Stimulated activated CD4-positive, alpha-beta T cell treated with anti-CD3 and anti-CD28 coated beads, Interleukin-4, amount 100 ng/mL, for 24 hours (primary cell): ENCODE measurements at regions not wholly inside any gene's neighbourhood (a gene's known extent, or its start where the extent isn't known, plus 50 kb on each side); places are given as distances from the start of the nearest gene placed in this dataset.
"Not testable (repeated sequence)": the region's sequence is repeated elsewhere in the genome, so short reads cannot be mapped to it uniquely, and the experiment has no call there.

Experiments used
- DNase-seq: peaks from one replicate; pipeline ENCODE4 v3.0.0-alpha.2; 2020

- no peak for DNase-seq
Measured at GRCh38 chr10:131569851-131570715, 258.6 kb upstream of the TCERG1L start.

- no peak for DNase-seq
Measured at GRCh38 chr10:131570716-131571307, 259.3 kb upstream of the TCERG1L start.

DNA sequence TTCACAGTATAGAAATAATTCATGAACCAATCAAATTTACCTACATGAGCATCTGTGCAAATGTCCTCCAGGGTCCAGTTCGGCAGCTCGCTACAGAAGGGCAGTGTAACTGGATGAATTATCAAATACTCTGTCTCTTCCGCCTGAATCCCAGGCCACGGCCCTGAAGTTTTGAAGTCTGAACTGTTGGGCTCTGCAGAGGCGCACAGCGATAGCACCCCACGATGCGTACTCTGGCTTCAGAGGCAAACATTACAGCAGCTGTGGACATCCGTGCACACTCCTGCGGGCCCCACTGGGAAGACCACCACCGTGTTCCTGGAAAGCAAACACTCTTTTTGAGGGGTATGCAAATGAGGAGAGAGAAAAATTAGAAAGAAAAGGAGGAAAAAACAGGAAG lies 259.8 kb upstream of the TCERG1L start:
- no peak for DNase-seq

DNA sequence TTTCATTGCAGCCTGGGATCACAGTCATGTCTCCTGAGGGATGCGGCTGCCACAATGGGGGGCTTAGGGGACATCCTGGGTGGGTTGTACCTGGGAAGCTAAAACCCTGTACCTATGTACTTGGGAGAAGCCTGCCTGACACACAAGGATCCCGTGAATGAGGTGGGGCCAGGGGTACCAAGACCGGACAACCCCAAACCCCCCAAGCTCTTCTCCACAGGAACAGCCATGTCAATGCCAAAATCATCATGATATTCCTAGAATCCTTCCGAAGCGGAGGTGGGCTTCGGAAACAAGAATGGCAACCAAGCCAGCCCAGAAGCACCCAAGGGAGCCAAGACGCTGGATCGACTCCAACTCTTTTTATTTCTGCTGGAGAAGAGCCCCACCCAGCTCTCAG lies 260.3 kb upstream of the TCERG1L start:
- DNase-seq: no peak

- DNase-seq: no peak
Measured at GRCh38 chr10:131573256-131573655, 261.7 kb upstream of the TCERG1L start.

GRCh38 chr10:131573707-131574106 lies 262.2 kb upstream of the TCERG1L start:
- DNase-seq: no peak

- DNase-seq: no peak
Measured at GRCh38 chr10:131574363-131574706, 262.8 kb upstream of the TCERG1L start.

DNA sequence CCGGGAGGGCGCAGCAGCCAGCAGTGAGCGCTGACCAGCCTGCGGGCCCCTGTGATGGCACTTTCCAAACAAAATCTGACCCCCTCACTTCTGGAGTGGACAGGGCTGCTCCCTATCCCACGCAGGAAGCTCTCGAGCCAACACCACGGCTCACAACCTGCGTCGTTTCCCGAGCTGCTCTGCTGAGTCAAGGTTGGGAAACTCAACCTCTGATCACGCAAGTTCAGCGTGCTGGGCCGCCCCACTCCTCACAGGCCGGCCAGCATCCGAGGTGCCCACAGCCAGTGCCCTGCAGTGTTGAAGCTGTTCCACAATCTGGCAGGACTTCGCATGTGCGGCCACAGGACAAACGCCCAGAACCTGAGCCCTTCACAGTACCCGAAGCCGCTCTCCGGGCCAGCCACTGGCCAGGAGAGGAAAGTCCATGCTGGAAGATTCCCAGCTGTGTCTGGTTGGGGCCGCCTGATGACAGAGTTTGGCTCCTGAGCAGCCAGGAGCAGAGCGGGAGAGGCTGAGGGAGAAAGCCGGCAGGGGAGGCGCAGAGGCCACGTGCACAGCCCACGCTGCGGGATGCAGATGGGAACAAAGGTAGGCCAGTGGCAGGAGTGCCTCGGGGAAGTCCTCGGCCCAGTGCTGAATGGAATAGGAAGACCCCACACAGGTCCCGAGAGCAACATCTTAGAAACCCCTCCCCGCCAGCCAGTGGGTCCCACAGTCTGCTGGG lies 263.3 kb upstream of the TCERG1L start:
- DNase-seq: no peak

- no peak for DNase-seq
Measured at GRCh38 chr10:131575877-131576276, 264.4 kb upstream of the TCERG1L start.

DNA sequence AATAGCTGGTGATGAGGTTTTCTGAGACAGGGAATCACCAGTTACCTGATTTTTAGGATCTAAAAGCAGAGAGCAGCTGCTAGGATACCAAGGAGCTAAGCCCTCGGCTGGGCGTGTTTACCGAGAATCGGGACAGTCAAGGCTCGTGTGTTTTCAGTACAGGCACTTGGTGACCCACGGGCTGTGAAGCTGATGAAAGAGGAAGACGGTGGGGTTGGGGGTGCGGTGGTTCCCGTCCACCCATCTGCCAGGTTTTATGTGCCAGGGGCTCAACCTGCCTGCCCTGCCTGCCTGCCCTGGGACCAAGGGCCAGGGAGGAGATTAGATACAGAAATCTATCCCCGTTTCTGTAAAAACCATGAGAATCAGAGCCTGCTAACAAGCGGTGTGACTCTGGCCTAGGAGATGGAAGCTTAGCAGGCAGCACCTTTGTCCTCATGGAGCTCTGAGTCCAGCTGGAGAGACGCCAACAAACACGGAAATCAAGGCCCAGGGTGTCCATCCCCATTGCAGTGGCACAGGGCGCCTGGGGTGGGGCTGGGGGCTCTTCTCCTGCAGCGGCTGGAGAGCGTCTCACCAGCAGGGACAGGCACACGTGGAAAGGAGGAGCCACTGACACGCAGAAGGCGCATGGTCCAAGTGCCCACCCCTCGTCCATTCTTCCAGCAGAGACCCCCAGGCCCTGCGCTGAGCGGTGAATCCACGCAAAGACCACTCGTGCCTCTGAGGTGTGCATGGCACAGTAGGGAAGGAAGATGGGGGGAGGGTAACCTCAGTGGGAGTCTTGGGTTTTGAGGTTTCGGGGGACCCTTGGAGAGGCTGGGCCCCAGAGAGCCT lies 265.0 kb upstream of the TCERG1L start:
- no peak for DNase-seq

DNA sequence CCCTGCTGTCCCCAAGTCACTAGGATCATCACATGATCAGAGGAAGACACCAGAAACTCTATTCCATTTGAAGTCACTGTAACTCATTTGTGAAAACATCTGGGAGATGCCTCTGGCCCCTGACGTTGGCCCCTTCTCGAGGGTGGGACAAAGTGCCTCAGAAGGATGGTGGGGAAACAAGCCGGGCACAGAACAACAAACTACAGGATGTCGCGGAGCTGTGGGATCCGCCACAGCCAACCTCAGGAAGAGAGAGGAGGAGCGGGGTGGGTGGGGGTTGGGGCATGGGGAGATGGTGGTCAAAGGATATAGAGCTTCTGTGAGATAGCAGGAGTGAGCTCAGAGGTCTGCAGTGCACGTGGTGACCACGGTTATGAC lies 265.6 kb upstream of the TCERG1L start:
- no peak for DNase-seq

- no peak for DNase-seq
Measured at GRCh38 chr10:131577786-131578471, 266.4 kb upstream of the TCERG1L start.

DNA sequence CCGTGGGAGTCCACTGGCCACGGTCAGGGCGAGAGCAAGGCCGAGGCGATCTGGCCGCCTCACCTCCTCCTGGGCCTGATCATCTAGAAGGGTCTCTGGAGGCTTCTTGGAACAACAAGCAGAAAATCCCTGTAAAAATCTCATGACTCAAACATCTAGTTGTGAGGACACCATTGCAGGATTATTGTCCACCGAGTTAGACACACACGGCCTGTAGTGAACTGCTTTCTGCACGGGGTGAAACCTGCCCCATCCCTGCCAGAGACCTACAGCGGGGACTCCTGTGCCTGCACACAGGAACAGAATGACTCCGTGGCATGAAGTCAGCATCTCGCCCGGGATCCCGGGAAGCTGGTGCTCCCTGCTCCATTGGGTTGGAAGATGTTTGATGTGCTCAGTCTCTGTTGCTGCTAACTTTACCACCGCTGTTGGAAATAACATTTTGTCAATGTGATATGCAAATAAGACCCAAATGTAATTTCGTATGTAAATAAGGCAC lies 267.0 kb upstream of the TCERG1L start:
- no peak for DNase-seq

GRCh38 chr10:131579251-131580071 lies 267.9 kb upstream of the TCERG1L start:
- no peak for DNase-seq

DNA sequence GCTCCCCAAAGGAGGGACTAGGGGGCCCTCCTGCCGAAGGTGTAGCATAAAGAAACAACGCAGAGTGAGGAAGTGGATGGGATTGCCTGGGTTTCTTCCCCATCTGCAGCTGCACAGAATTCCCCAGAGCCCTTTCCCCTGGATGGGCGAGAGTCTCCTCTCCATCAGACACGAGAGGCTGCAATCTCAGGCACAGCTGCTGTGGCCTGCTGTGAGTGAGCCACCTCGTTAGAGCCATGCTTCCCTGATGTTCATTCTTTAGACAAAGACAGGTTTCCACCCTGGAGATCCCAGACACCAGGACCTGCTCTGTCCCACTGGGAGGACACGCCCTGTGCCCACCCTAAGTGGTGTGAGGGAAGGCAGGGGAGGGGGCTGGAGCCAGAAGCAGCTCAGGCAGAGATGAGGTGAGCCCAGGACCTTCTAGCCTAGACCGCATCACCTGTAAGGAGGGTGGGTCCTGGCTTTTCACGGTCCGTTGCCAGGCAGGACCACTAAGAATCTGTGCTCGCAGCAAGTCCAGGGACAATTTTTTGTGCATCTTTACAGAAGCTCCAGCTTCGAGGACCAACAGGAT lies 268.6 kb upstream of the TCERG1L start:
- DNase-seq: no peak

- DNase-seq: no peak
Measured at GRCh38 chr10:131580674-131581073, 269.2 kb upstream of the TCERG1L start.

- not testable (repeated sequence) for DNase-seq
Measured at GRCh38 chr10:131581547-131581946, 270.0 kb upstream of the TCERG1L start.

- DNase-seq: no peak
Measured at GRCh38 chr10:131584287-131584686, 272.8 kb upstream of the TCERG1L start.

DNA sequence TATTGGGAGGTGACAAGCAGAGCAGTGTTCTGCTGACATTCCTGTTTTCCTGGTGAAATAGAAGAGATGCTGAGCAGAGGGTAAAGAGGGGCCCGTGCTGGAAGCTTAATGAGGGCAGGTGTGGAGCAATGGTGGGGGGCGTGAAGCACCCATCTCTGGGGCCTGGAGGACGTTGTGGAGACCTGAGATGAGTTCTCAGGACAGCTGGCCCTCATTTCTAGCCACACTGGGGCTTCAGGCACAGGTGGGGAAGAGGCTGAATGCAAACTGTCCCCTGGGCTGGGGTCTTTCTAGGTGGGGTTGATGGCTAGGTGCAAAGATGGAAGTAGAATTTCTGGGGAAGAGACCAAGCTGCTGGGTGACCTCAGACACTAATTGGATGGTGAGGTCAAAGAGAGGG lies 274.2 kb upstream of the TCERG1L start:
- no peak for DNase-seq

DNA sequence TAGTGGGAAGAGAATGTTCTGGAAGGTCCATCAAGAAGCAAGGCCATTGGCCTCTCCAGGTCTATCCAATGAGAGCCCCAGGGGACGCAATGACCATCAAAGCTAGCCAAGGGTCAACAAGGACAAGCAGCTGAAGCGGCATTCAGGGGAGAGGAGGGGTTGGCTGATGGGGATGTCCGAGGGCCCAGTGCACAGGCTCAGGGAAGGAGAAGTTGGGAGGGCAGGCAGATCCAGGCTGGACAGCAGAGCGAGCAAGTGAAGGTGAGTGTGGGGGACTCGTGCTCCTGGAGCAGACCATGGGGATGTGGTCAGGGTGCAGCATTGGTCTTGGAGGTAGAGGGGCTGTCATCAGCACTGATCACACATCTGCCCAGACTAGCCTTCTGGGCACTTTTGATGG lies 275.4 kb upstream of the TCERG1L start:
- DNase-seq: no peak
